ENCODE measurements at regions not wholly inside any gene's neighbourhood (a gene's known extent, or its start where the extent isn't known, plus 50 kb on each side); places are given as distances from the start of the nearest gene placed in this dataset.
"Not testable (repeated sequence)": the region's sequence is repeated elsewhere in the genome, so short reads cannot be mapped to it uniquely, and the experiment has no call there.

GRCh38 chr18:9024031-9024646, 78.4 kb upstream of the NDUFV2 start:
- ATAC-seq (ENCODE audit: poor library complexity); intact Hi-C loops (cut with DNase I); DNase-seq: not testable (repeated sequence)

- intact Hi-C loops (cut with DNase I) = no loop called here
- ATAC-seq (ENCODE audit: poor library complexity) (no peak), DNase-seq (no peak)
These were observed 77.2 kb upstream of the NDUFV2 start for GRCh38 chr18:9025091-9025838.

GRCh38 chr18:9029131-9029530, 73.4 kb upstream of the NDUFV2 start:
- intact Hi-C loops (cut with DNase I) = no loop called here
- no peak for ATAC-seq (ENCODE audit: poor library complexity)
- no peak for DNase-seq

- intact Hi-C loops (cut with DNase I) = no loop called here
- DNase-seq (no peak), ATAC-seq (ENCODE audit: poor library complexity) (no peak)
These were observed 70.0 kb upstream of the NDUFV2 start for GRCh38 chr18:9032519-9032918.

DNA sequence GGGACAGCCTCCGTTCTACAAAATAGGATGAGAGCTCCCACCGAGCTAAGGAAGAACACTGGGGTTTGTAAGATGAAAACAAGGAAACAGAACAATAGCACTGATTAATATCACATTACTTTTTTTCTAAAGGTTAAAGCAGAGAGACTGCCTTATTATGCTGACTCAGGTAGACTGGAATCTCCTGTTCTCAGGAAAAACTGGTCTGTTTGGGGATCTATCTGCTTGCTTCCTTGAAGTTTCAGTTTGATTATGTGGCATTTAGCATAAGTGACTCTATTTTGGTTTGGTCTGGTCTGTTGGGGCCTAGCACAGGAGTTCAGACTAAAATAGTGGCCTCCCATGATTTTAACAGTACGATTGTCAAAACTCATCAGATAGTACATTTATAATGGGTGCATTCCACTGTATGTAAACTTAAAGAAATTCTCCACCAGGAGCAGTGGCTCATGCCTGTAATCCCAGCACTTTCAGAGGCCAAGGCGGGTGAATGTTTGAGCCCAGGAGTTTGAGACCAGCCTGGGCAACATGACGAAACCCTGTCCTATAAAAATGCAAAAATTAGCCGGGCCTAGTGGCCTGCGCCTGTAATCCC, 64.1 kb upstream of the NDUFV2 start:
- ATAC-seq (ENCODE audit: poor library complexity) (no peak), DNase-seq (no peak)
- intact Hi-C loops (cut with DNase I) = no loop called here

- intact Hi-C loops (cut with DNase I) = no loop called here
- DNase-seq = no peak
- no peak for ATAC-seq (ENCODE audit: poor library complexity)
These were observed 62.9 kb upstream of the NDUFV2 start for GRCh38 chr18:9039441-9040071.

- intact Hi-C loops (cut with DNase I) = no loop called here
- DNase-seq (no peak), ATAC-seq (ENCODE audit: poor library complexity) (no peak)
These were observed 59.6 kb upstream of the NDUFV2 start for GRCh38 chr18:9042766-9043481.

GRCh38 chr18:9043581-9043980, 58.9 kb upstream of the NDUFV2 start:
- ATAC-seq (ENCODE audit: poor library complexity) = no peak
- intact Hi-C loops (cut with DNase I) = no loop called here
- no peak for DNase-seq

DNA sequence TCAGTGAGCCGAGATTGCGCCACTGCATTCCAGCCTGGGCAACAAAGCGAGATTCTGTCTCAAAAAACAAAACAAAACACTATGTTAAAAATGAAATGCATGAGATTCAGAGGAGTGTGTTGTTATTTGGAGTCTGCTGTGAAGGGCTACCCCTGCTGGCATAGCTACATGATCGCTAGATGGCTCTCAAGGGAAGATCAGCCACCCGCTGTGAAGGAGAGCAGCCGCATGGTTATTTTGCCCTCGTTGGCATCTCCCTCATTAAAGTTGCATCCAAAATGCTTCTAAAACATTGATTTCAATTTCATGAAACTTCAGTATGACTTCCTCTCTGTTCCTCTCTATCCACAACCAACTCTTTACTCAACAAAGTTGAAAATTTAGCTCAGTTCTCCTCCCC, 54.8 kb upstream of the NDUFV2 start:
- no peak for ATAC-seq (ENCODE audit: poor library complexity)
- intact Hi-C loops (cut with DNase I) = no loop called here
- DNase-seq = no peak

- no peak for ATAC-seq (ENCODE audit: poor library complexity)
- intact Hi-C loops (cut with DNase I) = no loop called here
- DNase-seq = no peak
These were observed 54.3 kb upstream of the NDUFV2 start for GRCh38 chr18:9048236-9048635.

DNA sequence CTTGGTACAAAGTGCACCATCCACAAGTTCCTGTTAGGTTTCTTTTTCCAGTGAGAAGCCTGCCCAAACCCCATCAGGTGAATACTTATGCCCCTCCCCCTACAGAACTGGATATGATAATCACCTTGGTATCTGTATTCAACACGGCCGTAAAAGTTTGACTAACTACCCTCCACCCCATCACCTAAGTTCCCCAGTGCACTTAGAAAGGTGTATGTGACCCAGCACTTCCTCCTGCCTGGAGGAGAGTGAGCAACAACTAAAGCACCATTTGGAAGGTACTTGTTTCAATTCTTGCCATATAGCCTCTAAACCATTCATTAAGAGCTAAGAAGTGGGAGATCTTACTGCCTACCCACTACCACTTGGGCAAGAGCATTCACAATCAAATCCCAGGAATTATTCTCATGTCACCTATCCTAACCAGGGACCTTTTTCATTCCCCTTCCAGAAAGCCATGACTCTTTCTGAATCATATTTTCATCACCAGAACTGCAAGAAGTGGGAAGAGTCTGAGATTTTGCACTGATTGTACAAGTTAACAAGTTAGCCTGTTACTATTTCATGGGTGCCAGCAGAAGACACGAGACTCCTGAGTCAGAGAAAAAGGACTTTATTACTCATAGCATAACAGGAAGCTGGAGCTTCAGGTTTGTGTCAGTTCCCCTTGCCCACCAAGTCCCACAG, 53.5 kb upstream of the NDUFV2 start:
- DNase-seq = no peak
- no peak for ATAC-seq (ENCODE audit: poor library complexity)
- intact Hi-C loops (cut with DNase I) = no loop called here

DNA sequence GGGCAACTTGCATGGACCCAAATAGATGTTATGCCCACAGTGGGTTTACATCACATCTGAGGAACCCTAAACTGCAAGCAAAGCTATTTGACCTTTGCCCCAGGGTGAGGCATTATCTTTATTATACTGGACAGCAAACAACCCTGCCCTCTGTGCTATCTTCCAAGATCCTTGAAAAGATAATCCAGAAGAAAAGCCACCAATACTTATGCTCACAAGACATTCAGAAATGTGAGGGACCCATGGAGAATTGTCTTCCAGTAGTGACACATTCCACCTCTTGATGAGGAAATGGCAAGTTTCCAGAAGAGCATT, 53.0 kb upstream of the NDUFV2 start:
- intact Hi-C loops (cut with DNase I) = no loop called here
- no peak for ATAC-seq (ENCODE audit: poor library complexity)

GRCh38 chr18:9050628-9051284, 51.7 kb upstream of the NDUFV2 start:
- ATAC-seq (ENCODE audit: poor library complexity); intact Hi-C loops (cut with DNase I); DNase-seq: not testable (repeated sequence)

More for the DNA sequence above, 53.0 kb upstream of the NDUFV2 start:
- DNase-seq = no peak
